ENCODE measurements at regions not wholly inside any gene's neighbourhood (a gene's known extent, or its start where the extent isn't known, plus 50 kb on each side); places are given as distances from the start of the nearest gene placed in this dataset.
"Not testable (repeated sequence)": the region's sequence is repeated elsewhere in the genome, so short reads cannot be mapped to it uniquely, and the experiment has no call there.

DNA sequence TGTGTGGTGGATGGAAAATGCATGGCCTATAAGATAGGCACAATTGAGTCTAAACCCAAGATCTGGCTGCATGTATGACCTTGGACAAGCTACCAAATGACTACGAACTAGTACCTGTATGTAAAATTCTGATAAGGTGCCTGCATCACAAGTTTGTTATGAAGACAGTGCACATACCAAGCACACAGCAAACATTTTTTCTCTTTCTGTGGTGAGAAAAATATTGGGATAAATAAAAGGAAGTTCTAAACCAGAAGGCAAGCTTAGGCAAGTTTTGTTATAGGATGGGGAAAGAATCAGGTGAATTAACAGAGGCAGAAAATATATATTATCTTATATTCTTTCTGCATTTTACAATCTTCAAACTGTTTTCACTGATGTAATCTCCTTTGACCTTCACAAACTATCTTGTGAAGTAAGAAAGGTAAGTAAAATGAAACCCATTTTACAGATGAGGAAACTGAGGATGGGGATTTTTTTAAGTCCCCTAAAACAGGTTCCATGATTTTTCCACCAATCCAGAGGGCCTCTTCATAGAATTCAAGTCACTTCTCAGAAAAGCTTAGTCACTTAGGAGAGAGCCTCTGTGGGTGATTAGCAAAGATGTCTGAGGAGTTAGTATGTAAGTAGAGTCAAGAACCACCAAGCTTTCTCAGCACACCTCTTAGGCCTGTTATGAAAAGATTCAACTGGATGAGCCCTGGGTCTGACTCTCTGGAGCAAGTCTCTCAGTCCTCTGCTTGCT, 132.0 kb upstream of the RAP1B start:
- DNase-seq (ENCODE audit: low read depth in 2 of 2): no peak

DNA sequence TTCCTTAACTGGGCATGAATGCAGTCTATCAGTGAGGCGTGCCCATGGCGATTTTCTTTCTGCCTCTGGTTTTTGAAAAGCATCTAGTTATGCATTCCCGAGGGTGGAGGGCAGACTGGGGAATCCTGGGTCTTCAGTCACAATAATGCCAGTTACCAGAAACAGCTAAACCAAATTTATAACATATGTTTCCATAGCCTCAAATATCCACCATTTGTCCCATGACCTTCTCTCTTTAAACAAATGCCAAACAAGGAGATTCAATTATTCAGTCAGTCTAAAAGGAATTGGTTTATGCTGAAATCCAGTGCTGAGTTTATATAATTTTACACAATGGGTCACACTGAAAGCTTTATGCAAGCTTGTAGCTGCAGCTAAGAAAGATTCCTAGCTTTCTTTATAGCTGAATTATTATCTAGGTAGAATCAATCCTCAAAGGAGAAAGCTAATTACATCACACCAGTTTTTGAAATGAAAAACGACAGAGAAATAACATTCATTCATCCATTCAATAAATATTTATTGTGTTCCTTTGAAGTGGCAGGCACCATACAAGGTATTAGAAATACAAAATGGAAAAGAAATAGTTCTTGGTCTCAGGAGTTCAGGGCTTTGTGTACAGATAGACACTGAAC, 131.3 kb upstream of the RAP1B start:
- DNase-seq (ENCODE audit: low read depth in 2 of 2): peak; percentile 90 to 91

DNA sequence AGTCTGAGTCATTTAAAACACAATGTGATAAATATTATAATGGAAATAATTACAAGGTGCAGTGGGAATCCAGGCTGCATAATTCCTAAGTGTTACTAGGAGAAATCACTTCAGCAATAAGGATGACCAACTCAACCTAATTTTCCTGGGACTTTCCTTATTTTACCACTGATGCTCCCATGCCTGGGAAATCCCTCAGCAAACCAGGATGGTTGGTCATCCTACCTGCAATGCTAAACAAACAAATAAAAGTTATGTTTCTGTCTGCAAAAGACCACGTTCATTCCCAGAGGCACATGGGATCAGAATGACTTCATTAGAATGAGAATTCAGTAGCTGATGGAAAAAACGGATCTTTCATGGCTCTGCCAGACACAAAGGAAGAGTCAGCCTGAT, 130.8 kb upstream of the RAP1B start:
- DNase-seq (ENCODE audit: low read depth in 2 of 2): no peak

DNA sequence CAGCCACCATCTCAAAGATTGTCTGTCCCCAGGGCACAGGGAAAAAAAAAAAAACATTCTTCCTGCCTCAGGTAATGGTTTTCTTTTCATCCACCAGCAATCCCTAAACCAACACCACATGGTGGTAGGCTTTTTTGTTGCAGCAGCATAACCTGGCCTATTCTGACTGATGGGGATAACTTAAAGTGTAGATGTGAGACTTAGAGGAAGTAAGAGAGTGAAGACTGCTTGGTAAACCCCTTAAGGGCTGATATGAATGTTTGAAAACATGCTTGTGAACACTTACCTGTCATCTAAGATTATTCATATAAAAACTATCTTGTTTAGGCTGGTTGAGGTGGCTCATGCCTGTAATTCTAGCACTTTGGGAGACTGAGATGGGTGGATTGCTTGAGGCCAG, 130.2 kb upstream of the RAP1B start:
- no peak for DNase-seq (ENCODE audit: low read depth in 2 of 2)

DNA sequence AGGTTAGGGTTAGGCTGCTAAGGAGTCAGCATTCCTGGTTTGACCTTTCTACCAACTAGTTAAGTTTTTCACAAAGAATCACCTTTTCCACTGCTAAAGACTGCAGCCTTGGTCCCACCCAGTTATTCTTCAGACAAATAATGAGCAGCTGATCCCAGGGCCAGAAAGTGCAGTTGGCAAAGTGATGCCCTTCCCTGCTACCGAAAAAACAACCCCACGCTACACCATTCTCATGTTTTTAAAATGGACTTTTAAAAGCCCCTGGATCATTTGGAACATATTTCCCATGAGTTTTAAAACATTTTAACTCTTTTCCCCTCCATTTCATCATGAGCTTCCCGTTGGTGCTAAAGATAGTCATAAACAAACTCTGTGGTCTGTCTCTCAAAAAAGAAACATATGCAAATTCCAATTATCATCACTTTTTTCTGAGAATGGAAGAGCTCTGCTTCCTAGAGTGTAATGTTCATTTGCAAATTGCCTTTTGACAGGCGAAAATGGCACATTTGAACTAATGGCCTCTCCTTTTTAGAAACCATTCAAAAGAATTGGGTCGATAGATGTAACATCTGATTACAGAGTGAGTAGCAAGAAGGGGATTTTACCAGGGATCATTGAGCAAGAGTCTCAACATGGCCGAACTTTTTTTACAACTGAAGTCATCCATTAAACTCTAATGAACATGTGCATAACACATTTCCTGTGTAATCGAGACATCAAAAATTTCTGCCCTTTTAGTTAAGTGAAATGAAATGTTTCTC, 129.3 kb upstream of the RAP1B start:
- peak; percentile 66 to 74 for DNase-seq (ENCODE audit: low read depth in 2 of 2)

DNA sequence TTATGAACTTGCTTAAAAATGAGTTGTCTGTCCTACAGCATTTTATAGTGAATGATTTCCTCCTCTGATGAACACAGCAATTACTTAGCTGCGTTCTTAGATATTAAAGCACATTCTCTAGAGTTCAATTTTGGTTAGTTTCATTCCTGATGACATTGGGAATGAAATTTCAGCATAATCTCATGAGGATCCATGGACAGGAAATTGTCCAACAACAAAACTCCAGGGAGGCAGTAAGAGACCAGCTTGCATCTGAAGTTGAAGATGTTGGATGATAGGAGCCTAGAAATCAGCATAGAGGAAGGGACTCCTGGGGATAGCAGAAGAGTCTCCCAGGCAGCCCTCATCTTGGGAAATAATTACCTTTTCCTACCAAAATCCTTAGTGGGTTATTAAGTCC, 128.7 kb upstream of the RAP1B start:
- DNase-seq (ENCODE audit: low read depth in 2 of 2): peak; percentile 56 to 57

DNA sequence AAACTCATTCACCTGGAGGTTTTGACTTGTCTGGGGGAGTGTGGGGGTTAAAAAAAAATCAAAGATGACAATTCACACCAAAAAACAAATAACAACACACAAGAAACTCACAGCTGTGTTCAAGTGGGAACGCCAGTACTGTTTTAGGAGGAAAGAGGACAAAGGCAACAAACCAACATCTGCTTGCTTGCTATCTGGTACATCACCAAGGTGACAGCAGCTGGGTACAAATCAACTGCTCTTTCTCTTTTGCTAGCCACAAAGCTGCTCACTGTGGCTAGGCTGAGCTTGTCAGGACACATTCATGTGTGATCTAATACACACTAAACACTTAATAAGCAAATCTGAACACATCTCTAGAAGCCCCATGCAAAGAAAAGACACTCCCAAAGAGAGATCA, 128.0 kb upstream of the RAP1B start:
- DNase-seq (ENCODE audit: low read depth in 2 of 2): no peak

DNA sequence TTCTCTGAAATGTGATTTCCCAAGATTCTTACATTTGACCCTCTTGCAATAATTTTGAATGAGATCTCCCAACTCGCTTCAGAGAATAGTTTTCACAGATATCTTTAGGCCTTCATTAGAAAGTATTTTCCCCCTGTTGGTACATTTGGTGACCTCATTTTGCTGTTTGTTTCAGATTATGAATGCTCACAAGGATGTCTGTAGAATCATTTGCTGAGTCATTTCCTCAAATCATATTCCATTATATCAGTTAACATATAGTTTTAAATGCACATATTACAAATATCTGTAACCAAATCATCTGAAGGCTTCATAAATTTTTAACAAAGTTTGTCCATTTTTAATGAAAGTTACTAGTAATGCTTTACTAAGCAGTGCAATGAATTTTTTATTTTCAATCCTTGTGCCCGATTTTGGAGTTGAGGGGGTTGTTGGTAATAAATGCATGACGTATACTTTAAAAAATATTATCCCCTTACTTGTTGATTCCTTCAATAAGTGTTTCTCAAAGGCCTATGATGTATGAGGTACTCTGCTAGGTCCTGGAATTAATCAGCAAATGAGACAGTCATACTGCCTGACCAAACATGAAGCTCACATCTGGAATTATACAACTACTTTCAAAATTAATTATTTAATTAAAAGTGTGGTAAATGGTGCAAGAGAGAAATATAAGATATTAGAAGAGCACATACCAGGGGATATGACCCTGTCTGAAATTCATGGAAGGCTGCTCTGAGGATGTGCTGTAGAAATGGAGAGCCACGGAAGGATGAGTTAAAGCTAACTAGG, 126.9 kb upstream of the RAP1B start:
- peak; percentile 79 to 82 for DNase-seq (ENCODE audit: low read depth in 2 of 2)

DNA sequence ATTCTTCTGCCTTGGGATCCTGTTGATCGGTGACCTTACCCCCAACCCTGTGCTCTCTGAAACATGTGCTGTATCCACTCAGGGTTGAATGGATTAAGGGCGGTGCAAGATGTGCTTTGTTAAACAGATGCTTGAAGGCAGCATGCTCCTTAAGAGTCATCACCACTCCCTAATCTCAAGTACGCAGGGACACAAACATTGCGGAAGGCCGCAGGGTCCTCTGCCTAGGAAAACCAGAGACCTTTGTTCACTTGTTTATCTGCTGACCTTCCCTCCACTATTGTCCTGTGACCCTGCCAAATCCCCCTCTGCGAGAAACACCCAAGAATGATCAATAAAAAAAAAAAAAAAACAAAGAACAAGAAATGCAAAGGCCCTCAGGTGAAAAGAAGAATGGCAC, 126.1 kb upstream of the RAP1B start:
- DNase-seq (ENCODE audit: low read depth in 2 of 2): not testable (repeated sequence)

DNA sequence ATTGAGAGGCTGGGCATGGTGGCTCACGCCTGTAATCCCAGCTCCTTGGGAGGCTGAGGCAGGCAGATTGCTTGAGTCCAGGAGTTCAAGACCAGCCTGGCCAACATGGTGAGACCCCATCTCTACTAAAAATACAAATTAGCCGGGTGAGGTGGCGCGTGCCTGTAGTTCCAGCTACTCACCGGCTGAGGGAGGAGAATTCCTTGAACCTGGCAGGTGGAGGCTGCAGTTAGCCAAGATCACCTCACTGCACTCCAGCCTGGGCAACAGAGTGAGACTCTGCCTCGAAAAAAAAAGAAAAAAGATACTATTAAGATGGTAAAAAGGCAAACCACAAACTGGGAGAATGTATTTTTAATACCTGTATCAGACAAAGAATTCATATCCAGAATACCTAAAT, 124.2 kb upstream of the RAP1B start:
- not testable (repeated sequence) for DNase-seq (ENCODE audit: low read depth in 2 of 2)

DNA sequence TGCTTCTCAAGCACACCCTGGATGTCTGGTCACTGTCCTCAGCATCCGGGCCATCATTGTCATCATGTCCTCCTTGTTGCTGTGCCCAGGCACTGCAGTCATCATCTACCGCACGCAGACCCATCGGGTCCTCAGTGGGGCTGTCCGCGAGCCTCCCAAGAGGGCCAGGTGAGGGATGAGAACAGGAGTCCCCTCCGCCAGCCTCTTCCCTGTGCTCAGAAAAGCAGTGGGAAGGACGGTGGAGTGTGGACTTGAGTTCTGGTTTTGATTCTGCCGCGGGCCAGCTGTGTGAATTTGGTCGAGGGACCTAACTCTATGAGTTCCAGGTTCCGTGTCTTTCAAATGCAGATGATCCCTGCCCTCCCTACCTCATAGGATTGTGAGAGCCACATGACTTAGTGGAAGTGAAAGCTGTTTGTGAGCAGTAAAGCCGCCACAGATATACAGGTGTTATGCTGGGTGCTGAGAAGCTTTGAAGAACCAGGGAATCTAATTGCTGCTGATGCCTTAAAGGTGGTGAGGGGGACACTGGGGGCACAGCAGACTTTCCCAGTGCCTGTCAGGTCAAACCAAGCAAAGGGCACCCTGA, 122.9 kb upstream of the RAP1B start:
- no peak for DNase-seq (ENCODE audit: low read depth in 2 of 2)

DNA sequence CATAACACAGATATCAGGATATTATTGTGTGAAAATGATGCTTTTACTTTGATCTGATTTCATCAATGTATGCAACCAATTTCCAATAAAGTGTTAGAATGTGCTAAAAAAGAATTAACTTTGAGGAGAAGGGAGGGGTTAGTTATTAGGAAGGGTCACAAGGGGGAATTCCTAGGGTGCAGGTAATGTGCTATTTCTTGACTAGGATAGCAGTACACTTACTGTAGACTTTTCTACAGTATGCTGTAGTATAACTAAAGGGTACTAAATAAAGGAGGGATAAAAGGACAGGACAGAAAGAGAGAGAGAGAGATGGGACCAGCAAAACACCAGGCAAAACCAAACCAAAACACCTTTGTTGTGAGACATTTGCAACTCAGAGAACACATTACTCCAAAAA, 121.4 kb upstream of the RAP1B start:
- no peak for DNase-seq (ENCODE audit: low read depth in 2 of 2)

DNA sequence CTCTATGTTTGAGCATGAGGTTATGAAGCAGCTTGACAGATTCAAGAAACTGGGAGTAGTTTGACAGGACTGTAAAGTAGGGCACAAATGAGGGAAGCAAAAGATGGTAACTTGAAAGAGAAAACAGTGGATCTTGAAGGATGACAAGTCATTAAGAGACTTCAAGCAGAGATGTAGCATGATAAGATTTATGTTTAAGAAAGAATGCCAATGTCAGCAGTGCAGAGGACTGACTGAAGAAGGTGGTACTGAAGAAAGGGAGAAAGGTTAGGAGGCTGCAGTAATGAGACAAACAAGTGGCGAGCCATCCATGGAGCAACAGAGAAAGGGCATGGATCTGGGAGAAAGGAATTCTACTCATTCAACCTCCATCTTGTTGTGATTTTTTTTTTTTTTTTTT, 120.2 kb upstream of the RAP1B start:
- no peak for DNase-seq (ENCODE audit: low read depth in 2 of 2)

DNA sequence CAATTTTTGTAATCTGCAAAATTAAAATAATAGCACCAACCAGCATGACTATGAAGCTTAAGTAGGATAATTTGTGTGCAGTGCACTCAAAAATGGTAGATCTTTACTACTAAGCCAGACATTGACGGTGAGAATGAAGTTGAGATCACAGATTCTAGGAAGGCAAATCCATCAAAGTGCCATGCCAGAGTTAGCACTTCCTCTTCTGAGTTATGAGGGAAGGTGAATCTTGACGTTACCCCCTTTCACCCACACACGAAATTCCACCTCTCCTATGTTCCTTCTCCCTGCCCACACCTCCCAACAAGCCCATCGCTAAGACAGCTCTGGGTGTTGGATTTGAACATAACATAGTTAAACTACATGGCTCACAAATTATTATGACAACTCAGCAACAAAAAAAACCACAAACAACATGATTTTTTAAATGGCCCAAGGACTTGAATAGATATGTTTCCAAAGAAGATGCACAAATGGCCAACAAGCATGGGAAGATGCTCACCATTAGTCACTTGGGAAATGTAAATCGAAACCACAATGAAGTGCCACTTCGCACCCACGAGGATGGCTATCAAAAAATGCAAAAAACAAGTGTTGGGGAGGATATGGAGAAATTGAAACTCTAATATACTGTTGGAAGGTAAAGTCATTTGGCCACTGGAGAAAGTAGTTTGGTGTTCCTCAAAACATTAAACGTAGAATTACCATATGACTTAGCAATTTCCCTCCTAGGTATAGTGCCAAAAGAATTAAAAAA, 119.3 kb upstream of the RAP1B start:
- DNase-seq (ENCODE audit: low read depth in 2 of 2): no peak

DNA sequence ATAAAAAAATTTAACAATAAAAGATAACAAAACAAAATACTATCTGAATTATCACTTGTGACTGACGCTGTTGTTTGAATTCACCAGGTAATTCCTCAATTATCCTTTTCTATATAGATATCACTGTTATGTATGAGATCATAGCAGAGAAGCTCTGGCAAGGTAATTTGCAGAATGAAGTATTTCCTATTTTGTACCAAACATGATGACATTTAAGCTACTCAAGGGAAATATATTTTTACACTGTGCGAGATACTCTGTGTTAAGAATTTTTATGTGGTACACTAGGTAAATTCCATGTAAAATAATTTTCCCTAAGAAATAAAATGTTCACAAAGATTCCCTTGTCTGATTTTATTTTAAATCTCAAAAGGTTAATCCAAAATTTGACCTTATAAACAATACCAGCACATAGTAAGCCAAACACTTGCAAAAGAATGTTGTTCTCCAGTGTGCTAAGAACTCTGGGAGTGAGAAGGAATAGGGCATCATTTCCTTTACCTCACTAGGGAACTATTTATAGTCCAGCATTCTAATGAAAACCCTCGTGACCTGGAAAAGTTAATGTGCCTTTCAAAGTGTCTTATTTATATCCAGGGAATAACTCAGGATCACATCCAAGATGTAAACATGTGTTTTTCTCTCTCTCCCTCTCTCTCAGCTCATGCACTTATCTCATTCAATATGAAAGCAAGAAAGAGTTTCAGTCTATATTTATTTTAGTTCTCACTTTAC, 115.2 kb upstream of the RAP1B start:
- peak; percentile 36 to 51 for DNase-seq (ENCODE audit: low read depth in 2 of 2)

DNA sequence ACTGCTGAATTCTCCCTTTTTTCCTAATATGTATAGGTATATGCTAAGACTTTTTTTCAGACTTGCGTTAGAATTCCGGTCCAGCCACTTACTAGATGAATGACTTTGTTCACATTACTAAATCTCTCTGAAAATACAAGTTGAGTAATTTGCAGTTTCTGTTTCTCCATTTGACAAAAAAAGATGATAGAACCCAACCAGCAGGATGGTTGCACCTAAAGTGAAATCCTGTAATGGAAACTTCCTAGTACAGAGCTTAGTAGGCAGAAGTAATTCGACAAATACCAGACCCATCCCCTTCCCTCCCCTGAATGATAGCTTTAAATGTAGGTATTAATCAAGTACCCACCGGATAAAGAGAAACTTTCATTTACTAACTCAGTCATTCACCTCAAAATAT, 113.6 kb upstream of the RAP1B start:
- no peak for DNase-seq (ENCODE audit: low read depth in 2 of 2)

DNA sequence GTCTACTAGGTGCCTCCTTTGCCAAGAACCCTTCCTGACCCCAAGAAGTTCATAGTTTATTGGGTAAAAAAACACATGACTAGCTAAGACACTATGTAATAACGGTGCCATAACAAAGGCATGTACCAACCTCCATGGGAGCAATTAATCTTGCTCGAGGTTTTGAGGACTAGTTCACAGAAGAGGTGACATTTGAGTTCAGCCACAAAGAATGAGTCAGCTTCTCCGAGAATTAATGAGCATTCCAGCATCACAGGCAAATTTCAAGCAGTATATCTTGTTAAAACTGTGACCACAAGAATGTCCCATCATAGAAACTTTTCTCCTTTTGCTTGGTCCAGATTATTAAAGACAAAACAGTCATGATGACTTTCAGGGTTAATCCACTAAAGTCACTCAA, 113.0 kb upstream of the RAP1B start:
- peak; percentile 99 to 100 for DNase-seq (ENCODE audit: low read depth in 2 of 2)

DNA sequence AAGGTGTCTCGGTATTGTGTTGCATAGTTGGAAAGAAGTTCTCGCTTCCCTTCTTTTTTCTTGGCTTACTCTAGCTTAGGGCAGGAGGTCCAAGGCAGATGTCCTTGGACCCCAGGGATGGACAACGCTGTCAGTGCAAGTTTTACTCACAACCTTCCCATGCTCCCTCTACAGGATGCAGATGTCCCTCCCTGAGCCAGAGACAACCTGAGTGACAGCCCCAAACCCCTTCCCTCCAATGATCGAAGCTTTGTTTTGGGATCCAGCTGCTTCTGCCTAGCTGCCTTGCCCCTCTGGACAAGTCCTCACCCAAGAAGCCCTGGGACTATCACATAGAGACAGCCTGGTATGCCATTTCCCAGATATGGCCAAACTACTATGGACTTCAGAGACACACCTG, 112.0 kb upstream of the RAP1B start:
- DNase-seq (ENCODE audit: low read depth in 2 of 2): no peak

DNA sequence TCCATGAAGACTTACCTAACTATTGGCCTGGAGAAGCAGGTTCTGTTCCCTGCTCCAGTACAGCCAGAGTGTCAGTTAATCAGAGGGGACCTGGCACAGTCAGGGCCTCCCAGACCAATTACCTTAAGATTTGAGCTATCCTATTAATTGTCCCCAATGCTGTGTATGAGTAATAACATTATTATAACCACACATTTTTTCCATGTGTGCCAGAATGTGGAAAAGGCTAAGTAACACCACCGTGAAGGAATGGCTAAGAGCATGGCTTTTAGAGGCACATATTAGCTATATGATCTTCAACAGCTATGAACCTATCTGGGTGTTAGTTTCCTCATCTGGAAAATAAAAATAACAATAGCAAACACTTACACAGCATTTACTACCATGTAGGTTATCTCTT, 111.1 kb upstream of the RAP1B start:
- DNase-seq (ENCODE audit: low read depth in 2 of 2): no peak

DNA sequence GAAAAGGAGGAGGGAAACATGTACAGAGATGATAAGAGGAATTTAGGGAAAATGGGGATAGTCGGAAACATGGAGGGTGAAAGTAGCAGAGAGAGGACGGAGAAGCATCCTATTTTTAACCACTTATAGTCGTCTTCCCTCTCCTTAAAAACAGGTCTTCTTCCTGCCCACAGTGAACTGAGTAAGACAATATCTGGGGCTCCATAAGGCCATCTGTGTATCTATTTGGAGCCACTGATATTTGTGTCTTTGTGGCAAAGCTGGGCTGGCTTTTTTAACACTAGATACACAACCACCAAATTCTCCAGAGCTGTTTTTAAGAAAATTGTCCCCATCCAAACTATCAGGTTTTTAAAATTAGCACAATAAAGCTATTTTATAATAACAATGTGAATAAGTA, 109.5 kb upstream of the RAP1B start:
- DNase-seq (ENCODE audit: low read depth in 2 of 2): no peak

Measured in fibroblast of skin of left quadriceps (primary cell).